ENCODE measurements at regions not wholly inside any gene's neighbourhood (a gene's known extent, or its start where the extent isn't known, plus 50 kb on each side); places are given as distances from the start of the nearest gene placed in this dataset.

- TF ChIP-seq EZH2phosphoT487 (IDR thresholded peaks at IDR 0.05; ENCODE audit: insufficient read depth, low read depth) (no peak), EZH2 (IDR thresholded peaks at IDR 0.05; ENCODE audit: insufficient read depth, poor library complexity, severe bottlenecking) (no peak)
Observed at GRCh38 chr1:80170811-80171485, 1164.4 kb upstream of the ADGRL4 start.

Data from GM23248 (cell line).